IMR-90 (cell line): ENCODE measurements at regions not wholly inside any gene's neighbourhood (a gene's known extent, or its start where the extent isn't known, plus 50 kb on each side); places are given as distances from the start of the nearest gene placed in this dataset.

Source experiments
- ATAC-seq: fragments of 200-7000 bp; cut with Tn5 transposase; 2 replicates; pipeline ENCODE4 v1.9.1; 2020; ENCODE audit warnings: low read depth, mild to moderate bottlenecking, moderate library complexity
- BruUV-seq: library from RNA; stranded (reverse); fragments of 400-500 nt; replicated peaks from 2 replicates; lab custom pipeline; 2021; lab: Mats Ljungman, UMichigan
- CTCF ChIA-PET: fragments of 300-600 bp; formaldehyde crosslinking; extraction: SDS; loops from one replicate; lab custom pipeline; 2021; ENCODE audit warnings: antibody characterized with exemption; lab: Yijun Ruan, JAX
- POLR2A ChIA-PET: fragments of 300-600 bp; sonication (Branson Sonifier 250); formaldehyde crosslinking; loops from one replicate; lab custom pipeline; 2022; ENCODE audit warnings: antibody characterized with exemption; ENCODE audit not compliant: unreplicated experiment; lab: Charles Lee
- DNase-seq: peaks from one replicate; pipeline ENCODE4 v3.0.0; 2013
- H2AFZ ChIP-seq: replicated peaks from 2 replicates; pipeline ENCODE3; 2013; ENCODE audit warnings: low read length, mild to moderate bottlenecking; ENCODE audit not compliant: poor library complexity
- H2AK5ac ChIP-seq: 2 replicates; pipeline ENCODE4 v1.6.1; 2013; ENCODE audit warnings: low read depth, low read length, inconsistent platforms
- H2AK9ac ChIP-seq: replicated peaks from 2 replicates; pipeline ENCODE3; 2013; ENCODE audit warnings: mild to moderate bottlenecking, low read depth, low read length, moderate library complexity; ENCODE audit not compliant: poor library complexity
- H2BK120ac ChIP-seq: 2 replicates; pipeline ENCODE4 v1.6.1; 2013; ENCODE audit warnings: low read depth, low read length, inconsistent platforms
- H2BK15ac ChIP-seq: 3 replicates; pipeline ENCODE4 v1.6.1; 2013; ENCODE audit warnings: low read depth, low read length, inconsistent platforms
- H2BK20ac ChIP-seq: 2 replicates; pipeline ENCODE4 v1.6.1; 2013; ENCODE audit warnings: low read depth, mild to moderate bottlenecking, inconsistent platforms, low read length, moderate library complexity
- H2BK5ac ChIP-seq: 2 replicates; pipeline ENCODE4 v1.6.1; 2013; ENCODE audit warnings: mild to moderate bottlenecking, low read depth, low read length, inconsistent platforms; ENCODE audit not compliant: poor library complexity, severe bottlenecking
- H3K14ac ChIP-seq: replicated peaks from 2 replicates; pipeline ENCODE4 v1.6.1; 2013; ENCODE audit warnings: low read depth, low read length, inconsistent platforms
- H3K18ac ChIP-seq: 2 replicates; pipeline ENCODE4 v1.6.1; 2013; ENCODE audit warnings: low read depth, low read length, control low read depth
- H3K23ac ChIP-seq: 2 replicates; pipeline ENCODE4 v1.6.1; 2013; ENCODE audit warnings: low read depth, low read length, inconsistent platforms
- H3K27ac ChIP-seq: 2 replicates; pipeline ENCODE4 v1.5.1; 2013; ENCODE audit warnings: mild to moderate bottlenecking, control low read depth, low read length; ENCODE audit not compliant: insufficient read depth
- H3K27me3 ChIP-seq: 2 replicates; pipeline ENCODE4 v1.6.1; 2013; ENCODE audit warnings: low read length; ENCODE audit not compliant: control insufficient read depth, insufficient read depth
- H3K36me3 ChIP-seq: 2 replicates; pipeline ENCODE4 v1.6.1; 2013; ENCODE audit warnings: low read length, mixed read lengths; ENCODE audit not compliant: control insufficient read depth, insufficient read depth
- H3K4ac ChIP-seq: 2 replicates; pipeline ENCODE4 v1.6.1; 2013; ENCODE audit warnings: low read depth, low read length, inconsistent platforms
- H3K4me1 ChIP-seq: 2 replicates; pipeline ENCODE4 v1.6.1; 2013; ENCODE audit warnings: low read length, mixed read lengths; ENCODE audit not compliant: control insufficient read depth, insufficient read depth
- H3K4me2 ChIP-seq: 2 replicates; pipeline ENCODE4 v1.6.1; 2013; ENCODE audit warnings: low read depth, mild to moderate bottlenecking, control low read depth, low read length, moderate library complexity
- H3K4me3 ChIP-seq: 2 replicates; pipeline ENCODE4 v1.5.1; 2013; ENCODE audit warnings: low read depth, mild to moderate bottlenecking, control low read depth, low read length, moderate library complexity; ENCODE audit not compliant: insufficient read depth
- H3K56ac ChIP-seq: 2 replicates; pipeline ENCODE4 v1.6.1; 2013; ENCODE audit warnings: low read length, inconsistent platforms; ENCODE audit not compliant: insufficient read depth; ENCODE audit errors: extremely low read depth
- H3K79me1 ChIP-seq, 2 experiments: 2 replicates each; pipeline ENCODE4 v1.6.1; 2013; ENCODE audit warnings: low read length in 2 of 2, inconsistent platforms in 1 of 2, low read depth in 1 of 2
- H3K9ac ChIP-seq: 2 replicates; pipeline ENCODE4 v1.6.1; 2013; ENCODE audit warnings: low read depth, low read length, control low read depth
- H3K9me1 ChIP-seq: 2 replicates; pipeline ENCODE4 v1.6.1; 2013; ENCODE audit warnings: low read length, inconsistent platforms; ENCODE audit not compliant: insufficient read depth
- H3K9me3 ChIP-seq: 2 replicates; pipeline ENCODE4 v1.6.1; 2013; ENCODE audit warnings: low read length; ENCODE audit not compliant: control insufficient read depth, insufficient read depth
- H4K20me1 ChIP-seq: 2 replicates; pipeline ENCODE4 v1.6.1; 2013; ENCODE audit warnings: low read length, inconsistent platforms; ENCODE audit not compliant: insufficient read depth
- H4K5ac ChIP-seq: 2 replicates; pipeline ENCODE4 v1.6.1; 2013; ENCODE audit warnings: mild to moderate bottlenecking, low read depth, low read length, control low read depth
- H4K8ac ChIP-seq, 2 experiments: 2 replicates each; pipeline ENCODE4 v1.6.1; 2013; ENCODE audit warnings: low read depth in 2 of 2, low read length in 2 of 2, control low read depth in 1 of 2, inconsistent platforms in 1 of 2
- H4K91ac ChIP-seq: 2 replicates; pipeline ENCODE4 v1.6.1; 2013; ENCODE audit warnings: low read depth, low read length, inconsistent platforms; ENCODE audit not compliant: insufficient read depth
- BHLHE40 ChIP-seq: fragments of 150-350 bp; IDR thresholded peaks from 2 replicates; pipeline ENCODE4 v1.6.1; 2016; ENCODE audit warnings: mild to moderate bottlenecking, low read depth, low read length
- CEBPB ChIP-seq: IDR thresholded peaks from 2 replicates; pipeline ENCODE4 v1.6.1; 2012; ENCODE audit warnings: low read depth, low read length, improper control_type of control experiment
- CHD1 ChIP-seq: IDR thresholded peaks from 2 replicates; pipeline ENCODE4 v1.6.1; 2012; ENCODE audit warnings: low read depth, low read length, improper control_type of control experiment
- FOS ChIP-seq: fragments of 150-350 bp; IDR thresholded peaks from 2 replicates; pipeline ENCODE4 v1.6.1; 2016; ENCODE audit warnings: low read depth, low read length
- MAFK ChIP-seq: IDR thresholded peaks from 2 replicates; pipeline ENCODE4 v1.6.1; 2012; ENCODE audit warnings: low read depth, low read length, improper control_type of control experiment
- MAZ ChIP-seq: IDR thresholded peaks from 2 replicates; pipeline ENCODE4 v1.6.1; 2012; ENCODE audit warnings: low read depth, mild to moderate bottlenecking, low read length, improper control_type of control experiment, moderate library complexity, borderline replicate concordance
- MXI1 ChIP-seq: IDR thresholded peaks from 2 replicates; pipeline ENCODE4 v1.6.1; 2012; ENCODE audit warnings: low read depth, mild to moderate bottlenecking, low read length, moderate library complexity, borderline replicate concordance
- POLR2A ChIP-seq: IDR thresholded peaks from 2 replicates; pipeline ENCODE4 v1.6.1; 2012; ENCODE audit warnings: mild to moderate bottlenecking, low read depth, low read length
- RAD21 ChIP-seq: IDR thresholded peaks from 2 replicates; pipeline ENCODE4 v1.6.1; 2012; ENCODE audit warnings: low read length, improper control_type of control experiment
- RCOR1 ChIP-seq: IDR thresholded peaks from 2 replicates; pipeline ENCODE4 v1.6.1; 2012; ENCODE audit warnings: mild to moderate bottlenecking, low read length, improper control_type of control experiment; ENCODE audit not compliant: insufficient replicate concordance
- RFX5 ChIP-seq: IDR thresholded peaks from 2 replicates; pipeline ENCODE4 v1.8.0; 2012; ENCODE audit warnings: low read depth, mild to moderate bottlenecking, low read length, moderate library complexity
- SMC3 ChIP-seq: fragments of 150-350 bp; IDR thresholded peaks from 2 replicates; pipeline ENCODE4 v1.6.1; 2016; ENCODE audit warnings: low read depth, mild to moderate bottlenecking, antibody characterized with exemption, low read length, moderate library complexity
- WGBS, 2 experiments: methylation state at CpG; one replicate each; pipeline versions ENCODE4 v1.1.5 to v1.1.7; 2013; ENCODE audit warnings: missing lambda C conversion rate in 2 of 2; ENCODE audit not compliant: insufficient read length in 1 of 2; ENCODE audit errors: extremely low coverage in 2 of 2; 5-methylcytosine and 5-hydroxymethylcytosine counted together
- dilution Hi-C: fragments of 300-500 bp; cut with HindIII; formaldehyde crosslinking; loops from one replicate; pipeline ENCODE4 v1.14.3; 2018; ENCODE audit warnings: low sequenced_read_pairs; ENCODE audit not compliant: unreplicated experiment
- in situ Hi-C: fragments of 300-500 bp; cut with MboI; formaldehyde crosslinking; loops from 3 replicates; pipeline ENCODE4 v1.14.3; 2019; ENCODE audit warnings: low sequenced_read_pairs, inconsistent platforms, mixed read lengths
- intact Hi-C: fragments of 100-400 bp; cut with micrococcal nuclease; formaldehyde crosslinking; loops from 2 replicates; pipeline ENCODE4 v1.10.0; 2022

DNA sequence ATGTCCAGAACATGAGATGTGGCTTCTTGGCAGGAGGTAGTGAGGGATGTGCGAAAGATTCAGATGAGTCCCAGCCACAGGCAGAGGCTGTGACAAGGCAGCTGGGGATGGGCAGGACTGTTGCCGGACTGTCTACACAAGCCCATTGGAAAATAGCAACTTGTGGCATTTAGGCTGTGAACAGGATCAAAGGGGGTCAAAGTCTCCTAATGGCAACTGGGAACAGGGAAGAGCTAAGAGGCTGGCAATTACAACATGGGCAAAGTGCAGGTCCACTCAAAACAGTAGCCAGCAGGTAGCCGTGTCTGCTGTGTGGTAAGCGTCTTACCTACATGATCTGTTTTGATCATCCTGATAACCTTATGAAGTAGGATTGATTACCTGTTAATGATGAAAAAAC, 254.2 kb upstream of the ZNF32 start:
- no peak overlapping the region for H4K91ac ChIP-seq
- WGBS, 2 experiments, result 100% methylated on average over 2 of the region's 4 CpGs; no CpG with 5 or more reads in 1 of the 2 experiments
- no peak overlapping the region for H3K4ac ChIP-seq
- dilution Hi-C loops, result no loop called here
- no peak for ATAC-seq
- no peak overlapping the region for H2AK9ac ChIP-seq
- H2BK5ac ChIP-seq, result no peak overlapping the region
- H3K79me1 ChIP-seq, result no peaks in the 10 kb centered on the region
- H3K9me3 ChIP-seq, result no peaks in the 10 kb centered on the region
- no peaks in the 10 kb centered on the region for H4K20me1 ChIP-seq
- no peak overlapping the region for H4K8ac ChIP-seq
- in situ Hi-C loops, result no loop called here
- no peak overlapping the region for H3K4me3 ChIP-seq
- H3K14ac ChIP-seq, result no peak overlapping the region
- H3K4me1 ChIP-seq, result peaks cover 24% of the 10 kb centered on the region
- H2AK5ac ChIP-seq, result no peak overlapping the region
- TF ChIP-seq MAZ (no peak), RCOR1 (no peak), CEBPB (no peak), RAD21 (no peak), CHD1 (no peak), POLR2A (no peak), MXI1 (no peak), RFX5 (no peak), MAFK (no peak), SMC3 (no peak), BHLHE40 (no peak), FOS (no peak)
- no peak overlapping the region for H2BK120ac ChIP-seq
- H3K27ac ChIP-seq, result no peak overlapping the region
- no peak for DNase-seq
- H4K5ac ChIP-seq, result no peak overlapping the region
- H3K4me2 ChIP-seq, result no peak overlapping the region
- H3K23ac ChIP-seq, result no peak overlapping the region
- H3K56ac ChIP-seq, result no peak overlapping the region
- no peaks in the 10 kb centered on the region for H3K27me3 ChIP-seq
- H3K9ac ChIP-seq, result no peak overlapping the region
- H2BK15ac ChIP-seq, result no peak overlapping the region
- ChIA-PET CTCF (no interaction called here), POLR2A (no interaction called here)
- BruUV-seq, result no TSS peak
- no peaks in the 10 kb centered on the region for H3K36me3 ChIP-seq
- no peak overlapping the region for H2BK20ac ChIP-seq
- H3K9me1 ChIP-seq, result peaks cover 9% of the 10 kb centered on the region; the same call in 1 of the 2 replicates
- intact Hi-C loops, result loop anchor here (5.0 to 10.0 kb wide), 2 partner anchors 208 to 479 kb away; no protein-coding TSS in a partner anchor
- no peak overlapping the region for H3K18ac ChIP-seq
- H2AFZ ChIP-seq, result no peak overlapping the region
